B cell (primary cell): ENCODE measurements at regions not wholly inside any gene's neighbourhood (a gene's known extent, or its start where the extent isn't known, plus 50 kb on each side); places are given as distances from the start of the nearest gene placed in this dataset.

Experiments
- EZH2 ChIP-seq: IDR thresholded peaks from 2 replicates; pipeline ENCODE4 v1.6.1; 2012; ENCODE audit warnings: borderline replicate concordance, low read depth, mild to moderate bottlenecking, moderate library complexity, low read length; ENCODE audit not compliant: insufficient read depth, poor library complexity, severe bottlenecking
- TF ChIP-seq, protein P1 (sequence below): fragments of 200-600 bp; IDR thresholded peaks from one replicate; pipeline ENCODE4 v1.8.0; 2022; ENCODE audit warnings: antibody characterized with exemption, mild to moderate bottlenecking

DNA sequence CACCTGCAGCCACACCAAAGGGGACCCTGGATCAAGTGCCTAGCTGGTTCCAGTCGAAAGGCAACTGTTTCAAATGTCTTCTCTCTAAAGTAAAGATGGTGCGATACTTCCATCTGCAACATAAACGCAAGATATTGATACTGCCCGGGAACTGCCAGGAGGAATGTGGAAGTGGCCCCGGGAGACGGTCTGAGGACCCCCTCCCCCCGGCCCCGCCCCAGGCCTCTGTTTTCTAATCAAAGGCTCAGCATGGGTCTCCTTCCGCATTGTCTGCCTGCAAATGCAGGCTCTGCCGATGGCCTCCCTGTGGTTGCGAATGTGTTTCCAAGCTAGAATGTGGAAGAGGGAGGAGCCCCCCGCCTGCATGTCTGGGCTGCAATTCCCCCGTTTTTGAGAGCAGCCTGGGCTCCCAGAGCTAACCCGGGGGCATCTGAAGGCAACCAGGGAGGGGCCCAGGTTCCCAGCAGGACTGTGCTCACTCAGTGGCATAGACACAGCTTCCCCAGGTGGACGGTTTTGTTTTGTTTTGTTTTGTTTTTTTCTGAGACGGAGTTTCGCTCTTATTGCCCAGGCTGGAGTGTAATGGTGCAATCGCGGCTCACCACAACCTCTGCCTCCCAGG is 223.9 kb upstream of the PPP2R2D start:
- TF ChIP-seq, protein P1, sequence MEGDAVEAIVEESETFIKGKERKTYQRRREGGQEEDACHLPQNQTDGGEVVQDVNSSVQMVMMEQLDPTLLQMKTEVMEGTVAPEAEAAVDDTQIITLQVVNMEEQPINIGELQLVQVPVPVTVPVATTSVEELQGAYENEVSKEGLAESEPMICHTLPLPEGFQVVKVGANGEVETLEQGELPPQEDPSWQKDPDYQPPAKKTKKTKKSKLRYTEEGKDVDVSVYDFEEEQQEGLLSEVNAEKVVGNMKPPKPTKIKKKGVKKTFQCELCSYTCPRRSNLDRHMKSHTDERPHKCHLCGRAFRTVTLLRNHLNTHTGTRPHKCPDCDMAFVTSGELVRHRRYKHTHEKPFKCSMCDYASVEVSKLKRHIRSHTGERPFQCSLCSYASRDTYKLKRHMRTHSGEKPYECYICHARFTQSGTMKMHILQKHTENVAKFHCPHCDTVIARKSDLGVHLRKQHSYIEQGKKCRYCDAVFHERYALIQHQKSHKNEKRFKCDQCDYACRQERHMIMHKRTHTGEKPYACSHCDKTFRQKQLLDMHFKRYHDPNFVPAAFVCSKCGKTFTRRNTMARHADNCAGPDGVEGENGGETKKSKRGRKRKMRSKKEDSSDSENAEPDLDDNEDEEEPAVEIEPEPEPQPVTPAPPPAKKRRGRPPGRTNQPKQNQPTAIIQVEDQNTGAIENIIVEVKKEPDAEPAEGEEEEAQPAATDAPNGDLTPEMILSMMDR: no peak
- TF ChIP-seq EZH2: no peak
